H4 (cell line): ENCODE measurements at regions not wholly inside any gene's neighbourhood (a gene's known extent, or its start where the extent isn't known, plus 50 kb on each side); places are given as distances from the start of the nearest gene placed in this dataset.

Experiments
- DNase-seq: peaks from one replicate; pipeline ENCODE4 v3.0.0-alpha.2; 2015; ENCODE audit warnings: low spot score

- DNase-seq = no peak
These were observed 241.4 kb downstream of the LACC1 start for GRCh38 chr13:44120849-44121755.

- no peak for DNase-seq
These were observed 244.6 kb downstream of the LACC1 start for GRCh38 chr13:44124352-44124751.

- no peak for DNase-seq
These were observed 246.3 kb downstream of the LACC1 start for GRCh38 chr13:44125943-44126469.

GRCh38 chr13:44128552-44129001, 245.0 kb upstream of the SERP2 start:
- DNase-seq = no peak

GRCh38 chr13:44129418-44129817, 244.2 kb upstream of the SERP2 start:
- no peak for DNase-seq

- no peak for DNase-seq
These were observed 242.5 kb upstream of the SERP2 start for GRCh38 chr13:44131069-44131614.

- peak; percentile 9 for DNase-seq
These were observed 240.9 kb upstream of the SERP2 start for GRCh38 chr13:44132710-44133109.

GRCh38 chr13:44133626-44134025, 240.0 kb upstream of the SERP2 start:
- DNase-seq = no peak

- DNase-seq = no peak
These were observed 238.1 kb upstream of the SERP2 start for GRCh38 chr13:44135566-44135965.

- no peak for DNase-seq
These were observed 236.8 kb upstream of the SERP2 start for GRCh38 chr13:44136696-44137268.

GRCh38 chr13:44137466-44137865, 236.2 kb upstream of the SERP2 start:
- no peak for DNase-seq

GRCh38 chr13:44140146-44140545, 233.5 kb upstream of the SERP2 start:
- DNase-seq = no peak

GRCh38 chr13:44140888-44141724, 232.5 kb upstream of the SERP2 start:
- no peak for DNase-seq

GRCh38 chr13:44141725-44142539, 231.7 kb upstream of the SERP2 start:
- DNase-seq = peak; percentile 84

GRCh38 chr13:44142540-44142867, 231.1 kb upstream of the SERP2 start:
- no peak for DNase-seq

GRCh38 chr13:44142941-44143665, 230.5 kb upstream of the SERP2 start:
- no peak for DNase-seq

GRCh38 chr13:44146138-44146537, 227.5 kb upstream of the SERP2 start:
- DNase-seq = no peak

- no peak for DNase-seq
These were observed 226.4 kb upstream of the SERP2 start for GRCh38 chr13:44147233-44147632.

- DNase-seq = no peak
These were observed 226.0 kb upstream of the SERP2 start for GRCh38 chr13:44147648-44148047.

GRCh38 chr13:44148159-44148914, 225.3 kb upstream of the SERP2 start:
- DNase-seq = no peak
